GM19035 (cell line): ENCODE measurements at regions not wholly inside any gene's neighbourhood (a gene's known extent, or its start where the extent isn't known, plus 50 kb on each side); places are given as distances from the start of the nearest gene placed in this dataset.

ENCODE experiments used
- ATAC-seq: cut with Tn5 transposase; IDR thresholded peaks from one replicate; pipeline ENCODE4 v1.9.1; 2021; ENCODE audit not compliant: unreplicated experiment

- no peak for ATAC-seq
Measured at GRCh38 chr7:46007990-46008643, 87.0 kb upstream of the IGFBP3 start.

GRCh38 chr7:46007194-46007593 lies 86.1 kb upstream of the IGFBP3 start:
- ATAC-seq = no peak

- no peak for ATAC-seq
Measured at GRCh38 chr7:46006723-46007122, 85.7 kb upstream of the IGFBP3 start.

GRCh38 chr7:46006212-46006611 lies 85.1 kb upstream of the IGFBP3 start:
- no peak for ATAC-seq

GRCh38 chr7:46004965-46005364 lies 83.9 kb upstream of the IGFBP3 start:
- no peak for ATAC-seq

GRCh38 chr7:46003896-46004875 lies 83.1 kb upstream of the IGFBP3 start:
- no peak for ATAC-seq

GRCh38 chr7:46003161-46003560 lies 82.1 kb upstream of the IGFBP3 start:
- no peak for ATAC-seq

- no peak for ATAC-seq
Measured at GRCh38 chr7:46000513-46000912, 79.4 kb upstream of the IGFBP3 start.

- no peak for ATAC-seq
Measured at GRCh38 chr7:45999541-45999940, 78.5 kb upstream of the IGFBP3 start.

GRCh38 chr7:45998506-45998905 lies 77.4 kb upstream of the IGFBP3 start:
- ATAC-seq = no peak

GRCh38 chr7:45993621-45994020 lies 72.5 kb upstream of the IGFBP3 start:
- ATAC-seq = no peak

GRCh38 chr7:45992826-45993225 lies 71.8 kb upstream of the IGFBP3 start:
- ATAC-seq = no peak

- ATAC-seq = no peak
Measured at GRCh38 chr7:45990276-45990675, 69.2 kb upstream of the IGFBP3 start.

- ATAC-seq = no peak
Measured at GRCh38 chr7:45988405-45989057, 67.5 kb upstream of the IGFBP3 start.

GRCh38 chr7:45987521-45988290 lies 66.6 kb upstream of the IGFBP3 start:
- ATAC-seq = no peak

GRCh38 chr7:45986355-45987298 lies 65.6 kb upstream of the IGFBP3 start:
- ATAC-seq = no peak

- no peak for ATAC-seq
Measured at GRCh38 chr7:45985902-45986301, 64.8 kb upstream of the IGFBP3 start.

GRCh38 chr7:45984386-45985295 lies 63.6 kb upstream of the IGFBP3 start:
- ATAC-seq = no peak

- no peak for ATAC-seq
Measured at GRCh38 chr7:45983720-45984255, 62.7 kb upstream of the IGFBP3 start.
